IMR-90 (cell line): ENCODE measurements at regions not wholly inside any gene's neighbourhood (a gene's known extent, or its start where the extent isn't known, plus 50 kb on each side); places are given as distances from the start of the nearest gene placed in this dataset.

Experiments used
- ATAC-seq: fragments of 200-7000 bp; cut with Tn5 transposase; 2 replicates; pipeline ENCODE4 v1.9.1; 2020; ENCODE audit warnings: low read depth, mild to moderate bottlenecking, moderate library complexity
- BruUV-seq: library from RNA; stranded (reverse); fragments of 400-500 nt; replicated peaks from 2 replicates; lab custom pipeline; 2021; lab: Mats Ljungman, UMichigan
- CTCF ChIA-PET: fragments of 300-600 bp; formaldehyde crosslinking; extraction: SDS; loops from one replicate; lab custom pipeline; 2021; ENCODE audit warnings: antibody characterized with exemption; lab: Yijun Ruan, JAX
- POLR2A ChIA-PET: fragments of 300-600 bp; sonication (Branson Sonifier 250); formaldehyde crosslinking; loops from one replicate; lab custom pipeline; 2022; ENCODE audit warnings: antibody characterized with exemption; ENCODE audit not compliant: unreplicated experiment; lab: Charles Lee
- DNase-seq: peaks from one replicate; pipeline ENCODE4 v3.0.0; 2013
- H2AFZ ChIP-seq: replicated peaks from 2 replicates; pipeline ENCODE3; 2013; ENCODE audit warnings: low read length, mild to moderate bottlenecking; ENCODE audit not compliant: poor library complexity
- H2AK5ac ChIP-seq: 2 replicates; pipeline ENCODE4 v1.6.1; 2013; ENCODE audit warnings: low read depth, low read length, inconsistent platforms
- H2AK9ac ChIP-seq: replicated peaks from 2 replicates; pipeline ENCODE3; 2013; ENCODE audit warnings: mild to moderate bottlenecking, low read depth, low read length, moderate library complexity; ENCODE audit not compliant: poor library complexity
- H2BK120ac ChIP-seq: 2 replicates; pipeline ENCODE4 v1.6.1; 2013; ENCODE audit warnings: low read depth, low read length, inconsistent platforms
- H2BK15ac ChIP-seq: 3 replicates; pipeline ENCODE4 v1.6.1; 2013; ENCODE audit warnings: low read depth, low read length, inconsistent platforms
- H2BK20ac ChIP-seq: 2 replicates; pipeline ENCODE4 v1.6.1; 2013; ENCODE audit warnings: low read depth, mild to moderate bottlenecking, inconsistent platforms, low read length, moderate library complexity
- H2BK5ac ChIP-seq: 2 replicates; pipeline ENCODE4 v1.6.1; 2013; ENCODE audit warnings: mild to moderate bottlenecking, low read depth, low read length, inconsistent platforms; ENCODE audit not compliant: poor library complexity, severe bottlenecking
- H3K14ac ChIP-seq: replicated peaks from 2 replicates; pipeline ENCODE4 v1.6.1; 2013; ENCODE audit warnings: low read depth, low read length, inconsistent platforms
- H3K18ac ChIP-seq: 2 replicates; pipeline ENCODE4 v1.6.1; 2013; ENCODE audit warnings: low read depth, low read length, control low read depth
- H3K23ac ChIP-seq: 2 replicates; pipeline ENCODE4 v1.6.1; 2013; ENCODE audit warnings: low read depth, low read length, inconsistent platforms
- H3K27ac ChIP-seq: 2 replicates; pipeline ENCODE4 v1.5.1; 2013; ENCODE audit warnings: mild to moderate bottlenecking, control low read depth, low read length; ENCODE audit not compliant: insufficient read depth
- H3K27me3 ChIP-seq: 2 replicates; pipeline ENCODE4 v1.6.1; 2013; ENCODE audit warnings: low read length; ENCODE audit not compliant: control insufficient read depth, insufficient read depth
- H3K36me3 ChIP-seq: 2 replicates; pipeline ENCODE4 v1.6.1; 2013; ENCODE audit warnings: low read length, mixed read lengths; ENCODE audit not compliant: control insufficient read depth, insufficient read depth
- H3K4ac ChIP-seq: 2 replicates; pipeline ENCODE4 v1.6.1; 2013; ENCODE audit warnings: low read depth, low read length, inconsistent platforms
- H3K4me1 ChIP-seq: 2 replicates; pipeline ENCODE4 v1.6.1; 2013; ENCODE audit warnings: low read length, mixed read lengths; ENCODE audit not compliant: control insufficient read depth, insufficient read depth
- H3K4me2 ChIP-seq: 2 replicates; pipeline ENCODE4 v1.6.1; 2013; ENCODE audit warnings: low read depth, mild to moderate bottlenecking, control low read depth, low read length, moderate library complexity
- H3K4me3 ChIP-seq: 2 replicates; pipeline ENCODE4 v1.5.1; 2013; ENCODE audit warnings: low read depth, mild to moderate bottlenecking, control low read depth, low read length, moderate library complexity; ENCODE audit not compliant: insufficient read depth
- H3K56ac ChIP-seq: 2 replicates; pipeline ENCODE4 v1.6.1; 2013; ENCODE audit warnings: low read length, inconsistent platforms; ENCODE audit not compliant: insufficient read depth; ENCODE audit errors: extremely low read depth
- H3K79me1 ChIP-seq, 2 experiments: 2 replicates each; pipeline ENCODE4 v1.6.1; 2013; ENCODE audit warnings: low read length in 2 of 2, inconsistent platforms in 1 of 2, low read depth in 1 of 2
- H3K9ac ChIP-seq: 2 replicates; pipeline ENCODE4 v1.6.1; 2013; ENCODE audit warnings: low read depth, low read length, control low read depth
- H3K9me1 ChIP-seq: 2 replicates; pipeline ENCODE4 v1.6.1; 2013; ENCODE audit warnings: low read length, inconsistent platforms; ENCODE audit not compliant: insufficient read depth
- H3K9me3 ChIP-seq: 2 replicates; pipeline ENCODE4 v1.6.1; 2013; ENCODE audit warnings: low read length; ENCODE audit not compliant: control insufficient read depth, insufficient read depth
- H4K20me1 ChIP-seq: 2 replicates; pipeline ENCODE4 v1.6.1; 2013; ENCODE audit warnings: low read length, inconsistent platforms; ENCODE audit not compliant: insufficient read depth
- H4K5ac ChIP-seq: 2 replicates; pipeline ENCODE4 v1.6.1; 2013; ENCODE audit warnings: mild to moderate bottlenecking, low read depth, low read length, control low read depth
- H4K8ac ChIP-seq, 2 experiments: 2 replicates each; pipeline ENCODE4 v1.6.1; 2013; ENCODE audit warnings: low read depth in 2 of 2, low read length in 2 of 2, control low read depth in 1 of 2, inconsistent platforms in 1 of 2
- H4K91ac ChIP-seq: 2 replicates; pipeline ENCODE4 v1.6.1; 2013; ENCODE audit warnings: low read depth, low read length, inconsistent platforms; ENCODE audit not compliant: insufficient read depth
- BHLHE40 ChIP-seq: fragments of 150-350 bp; IDR thresholded peaks from 2 replicates; pipeline ENCODE4 v1.6.1; 2016; ENCODE audit warnings: mild to moderate bottlenecking, low read depth, low read length
- CEBPB ChIP-seq: IDR thresholded peaks from 2 replicates; pipeline ENCODE4 v1.6.1; 2012; ENCODE audit warnings: low read depth, low read length, improper control_type of control experiment
- CHD1 ChIP-seq: IDR thresholded peaks from 2 replicates; pipeline ENCODE4 v1.6.1; 2012; ENCODE audit warnings: low read depth, low read length, improper control_type of control experiment
- CTCF ChIP-seq: conservative IDR thresholded peaks from 2 replicates; pipeline ENCODE4 v1.5.1; 2012; ENCODE audit warnings: mild to moderate bottlenecking, low read depth, low read length, improper control_type of control experiment
- ELK1 ChIP-seq: fragments of 150-350 bp; IDR thresholded peaks from 2 replicates; pipeline ENCODE4 v1.6.1; 2016; ENCODE audit warnings: low read depth, mild to moderate bottlenecking, low read length, moderate library complexity, borderline replicate concordance
- FOS ChIP-seq: fragments of 150-350 bp; IDR thresholded peaks from 2 replicates; pipeline ENCODE4 v1.6.1; 2016; ENCODE audit warnings: low read depth, low read length
- MAFK ChIP-seq: IDR thresholded peaks from 2 replicates; pipeline ENCODE4 v1.6.1; 2012; ENCODE audit warnings: low read depth, low read length, improper control_type of control experiment
- MAZ ChIP-seq: IDR thresholded peaks from 2 replicates; pipeline ENCODE4 v1.6.1; 2012; ENCODE audit warnings: low read depth, mild to moderate bottlenecking, low read length, improper control_type of control experiment, moderate library complexity, borderline replicate concordance
- MXI1 ChIP-seq: IDR thresholded peaks from 2 replicates; pipeline ENCODE4 v1.6.1; 2012; ENCODE audit warnings: low read depth, mild to moderate bottlenecking, low read length, moderate library complexity, borderline replicate concordance
- NFE2L2 ChIP-seq: fragments of 150-350 bp; IDR thresholded peaks from 2 replicates; pipeline ENCODE4 v1.6.1; 2016; ENCODE audit warnings: low read depth, mild to moderate bottlenecking, low read length
- POLR2A ChIP-seq: IDR thresholded peaks from 2 replicates; pipeline ENCODE4 v1.6.1; 2012; ENCODE audit warnings: mild to moderate bottlenecking, low read depth, low read length
- RAD21 ChIP-seq: IDR thresholded peaks from 2 replicates; pipeline ENCODE4 v1.6.1; 2012; ENCODE audit warnings: low read length, improper control_type of control experiment
- RCOR1 ChIP-seq: IDR thresholded peaks from 2 replicates; pipeline ENCODE4 v1.6.1; 2012; ENCODE audit warnings: mild to moderate bottlenecking, low read length, improper control_type of control experiment; ENCODE audit not compliant: insufficient replicate concordance
- RFX5 ChIP-seq: IDR thresholded peaks from 2 replicates; pipeline ENCODE4 v1.8.0; 2012; ENCODE audit warnings: low read depth, mild to moderate bottlenecking, low read length, moderate library complexity
- SMC3 ChIP-seq: fragments of 150-350 bp; IDR thresholded peaks from 2 replicates; pipeline ENCODE4 v1.6.1; 2016; ENCODE audit warnings: low read depth, mild to moderate bottlenecking, antibody characterized with exemption, low read length, moderate library complexity
- USF2 ChIP-seq: fragments of 150-350 bp; IDR thresholded peaks from 2 replicates; pipeline ENCODE4 v1.6.1; 2017; ENCODE audit warnings: mild to moderate bottlenecking, antibody characterized with exemption, low read length, low read depth
- WGBS, 2 experiments: methylation state at CpG; one replicate each; pipeline versions ENCODE4 v1.1.5 to v1.1.7; 2013; ENCODE audit warnings: missing lambda C conversion rate in 2 of 2; ENCODE audit not compliant: insufficient read length in 1 of 2; ENCODE audit errors: extremely low coverage in 2 of 2; 5-methylcytosine and 5-hydroxymethylcytosine counted together
- dilution Hi-C: fragments of 300-500 bp; cut with HindIII; formaldehyde crosslinking; loops from one replicate; pipeline ENCODE4 v1.14.3; 2018; ENCODE audit warnings: low sequenced_read_pairs; ENCODE audit not compliant: unreplicated experiment
- in situ Hi-C: fragments of 300-500 bp; cut with MboI; formaldehyde crosslinking; loops from 3 replicates; pipeline ENCODE4 v1.14.3; 2019; ENCODE audit warnings: low sequenced_read_pairs, inconsistent platforms, mixed read lengths
- intact Hi-C: fragments of 100-400 bp; cut with micrococcal nuclease; formaldehyde crosslinking; loops from 2 replicates; pipeline ENCODE4 v1.10.0; 2022

- H3K9me3 ChIP-seq = no peaks in the 10 kb centered on the region
- H2BK15ac ChIP-seq = no peak overlapping the region
- ChIA-PET POLR2A (no interaction called here), CTCF (no interaction called here)
- no peaks in the 10 kb centered on the region for H4K20me1 ChIP-seq
- H3K4me3 ChIP-seq = no peak overlapping the region
- H2AK9ac ChIP-seq = no peak overlapping the region
- no peak overlapping the region for H4K91ac ChIP-seq
- no peak overlapping the region for H3K9ac ChIP-seq
- WGBS, 2 experiments = no CpG with 5 or more reads among the region's 3 CpGs
- no peak overlapping the region for H3K23ac ChIP-seq
- DNase-seq (no peak), ATAC-seq (no peak)
- in situ Hi-C loops (no loop called here), dilution Hi-C loops (no loop called here), intact Hi-C loops (no loop called here)
- no peak overlapping the region for H3K4ac ChIP-seq
- H2BK20ac ChIP-seq = no peak overlapping the region
- H3K27me3 ChIP-seq = no peaks in the 10 kb centered on the region; the same call in 1 of the 2 replicates
- H3K14ac ChIP-seq = no peak overlapping the region
- no TSS peak for BruUV-seq
- H2AK5ac ChIP-seq = no peak overlapping the region
- H3K27ac ChIP-seq = no peak overlapping the region
- H2BK5ac ChIP-seq = no peak overlapping the region
- H2AFZ ChIP-seq = no peak overlapping the region
- H4K8ac ChIP-seq = no peak overlapping the region
- no peak overlapping the region for H4K5ac ChIP-seq
- H3K79me1 ChIP-seq = no peaks in the 10 kb centered on the region
- peaks cover 2% of the 10 kb centered on the region; the same call in 1 of the 2 replicates for H3K4me1 ChIP-seq
- no peaks in the 10 kb centered on the region for H3K9me1 ChIP-seq
- no peaks in the 10 kb centered on the region for H3K36me3 ChIP-seq
- no peak overlapping the region for H3K4me2 ChIP-seq
- no peak overlapping the region for H3K56ac ChIP-seq
- H3K18ac ChIP-seq = no peak overlapping the region
- H2BK120ac ChIP-seq = no peak overlapping the region
- TF ChIP-seq RFX5 = no peak
- TF ChIP-seq CEBPB = no peak
- no peak for TF ChIP-seq RCOR1
- TF ChIP-seq CTCF = no peak
- TF ChIP-seq USF2 = no peak
- no peak for TF ChIP-seq SMC3
- no peak for TF ChIP-seq RAD21
- no peak for TF ChIP-seq FOS
- no peak for TF ChIP-seq MAFK
- no peak for TF ChIP-seq NFE2L2
- TF ChIP-seq CHD1 = no peak
- no peak for TF ChIP-seq MAZ
- no peak for TF ChIP-seq MXI1
- TF ChIP-seq BHLHE40 = no peak
- no peak for TF ChIP-seq POLR2A
- TF ChIP-seq ELK1 = no peak
These were observed 92.7 kb downstream of the ZC3H11B start for GRCh38 chr1:219520241-219520640.
